Keratinocyte (primary cell): ENCODE measurements at regions not wholly inside any gene's neighbourhood (a gene's known extent, or its start where the extent isn't known, plus 50 kb on each side); places are given as distances from the start of the nearest gene placed in this dataset.

Experiments used
- DNase-seq: peaks from one replicate; pipeline ENCODE4 v3.0.0-alpha.2; 2011; ENCODE audit warnings: low read depth, missing footprints, low spot score
- FAIRE-seq: peaks from 2 replicates; lab custom pipeline; 2011; peaks lifted over from hg19 to GRCh38; lab: Jason Lieb, UNC
- H2AFZ ChIP-seq: 2 replicates; pipeline ENCODE4 v1.6.0; 2012; ENCODE audit warnings: low read length, control low read depth, inconsistent platforms; ENCODE audit not compliant: control insufficient read depth
- H3K27ac ChIP-seq: 2 replicates; pipeline ENCODE4 v1.5.1; 2011; ENCODE audit warnings: low read length; ENCODE audit not compliant: control insufficient read depth, insufficient read depth
- H3K27me3 ChIP-seq: 3 replicates; pipeline ENCODE4 v1.6.0; 2011; ENCODE audit warnings: low read length; ENCODE audit not compliant: control insufficient read depth, insufficient read depth; ENCODE audit errors: extremely low read depth
- H3K36me3 ChIP-seq, 2 experiments: 2 replicates in 1 of 2; 3 replicates in 1 of 2; pipeline ENCODE4 v1.5.1; 2011; ENCODE audit warnings: low read length in 2 of 2, mild to moderate bottlenecking in 1 of 2; ENCODE audit not compliant: control insufficient read depth in 2 of 2, insufficient read depth in 2 of 2; ENCODE audit errors: extremely low read depth in 1 of 2
- H3K4me1 ChIP-seq: 3 replicates; pipeline ENCODE4 v1.5.1; 2011; ENCODE audit warnings: low read length; ENCODE audit not compliant: control insufficient read depth, insufficient read depth; ENCODE audit errors: extremely low read depth
- H3K4me2 ChIP-seq: 3 replicates; pipeline ENCODE4 v1.6.0; 2011; ENCODE audit warnings: low read depth, low read length; ENCODE audit not compliant: control insufficient read depth, insufficient read depth; ENCODE audit errors: extremely low read depth
- H3K4me3 ChIP-seq, 3 experiments: fragments of 200-600 bp in 1 of 3; sonication (generic) in 1 of 3; 2 replicates in 2 of 3; 3 replicates in 1 of 3; pipeline ENCODE4 v1.5.1; 2011 to 2016; ENCODE audit warnings: low read length in 3 of 3, mild to moderate bottlenecking in 3 of 3, control low read depth in 2 of 3, inconsistent platforms in 1 of 3, low read depth in 1 of 3, mixed read lengths in 1 of 3, mixed run types in 1 of 3, moderate library complexity in 1 of 3; ENCODE audit not compliant: control insufficient read depth in 2 of 3, insufficient read depth in 2 of 3; ENCODE audit errors: extremely low read depth in 1 of 3
- H3K79me2 ChIP-seq: 2 replicates; pipeline ENCODE4 v1.6.0; 2012; ENCODE audit warnings: low read length; ENCODE audit not compliant: control insufficient read depth, insufficient read depth
- H3K9ac ChIP-seq: 3 replicates; pipeline ENCODE4 v1.6.0; 2011; ENCODE audit warnings: low read length; ENCODE audit not compliant: control insufficient read depth, insufficient read depth; ENCODE audit errors: extremely low read depth
- H3K9me1 ChIP-seq: 3 replicates; pipeline ENCODE4 v1.6.0; 2011; ENCODE audit warnings: low read length; ENCODE audit not compliant: control insufficient read depth, insufficient read depth; ENCODE audit errors: extremely low read depth
- H3K9me3 ChIP-seq: 2 replicates; pipeline ENCODE4 v1.5.1; 2012; ENCODE audit warnings: low read depth, low read length; ENCODE audit not compliant: control insufficient read depth
- H4K20me1 ChIP-seq: 3 replicates; pipeline ENCODE4 v1.6.0; 2011; ENCODE audit warnings: low read length; ENCODE audit not compliant: control insufficient read depth, insufficient read depth; ENCODE audit errors: extremely low read depth
- CTCF ChIP-seq, 3 experiments: IDR thresholded peaks in 1 of 3; conservative IDR thresholded peaks in 1 of 3; optimal IDR thresholded peaks in 1 of 3; 2 replicates in 2 of 3; 3 replicates in 1 of 3; pipeline versions ENCODE3 to v1.5.1; 2011; ENCODE audit warnings: low read length in 3 of 3, mild to moderate bottlenecking in 3 of 3, moderate library complexity in 2 of 3, control low read depth in 1 of 3, inconsistent platforms in 1 of 3; ENCODE audit not compliant: insufficient read depth in 2 of 3; ENCODE audit errors: extremely low read depth in 1 of 3
- EZH2 ChIP-seq: IDR thresholded peaks from one replicate; pipeline ENCODE4 v1.6.1; 2012; ENCODE audit warnings: inconsistent platforms, mild to moderate bottlenecking, low read length, moderate library complexity
- dilution Hi-C: fragments of 300-500 bp; cut with MboI; formaldehyde crosslinking; loops from one replicate; pipeline ENCODE4 v1.7.0; 2020; ENCODE audit warnings: low sequenced_read_pairs; ENCODE audit not compliant: extremely low pct_ligation_motif_present

DNA sequence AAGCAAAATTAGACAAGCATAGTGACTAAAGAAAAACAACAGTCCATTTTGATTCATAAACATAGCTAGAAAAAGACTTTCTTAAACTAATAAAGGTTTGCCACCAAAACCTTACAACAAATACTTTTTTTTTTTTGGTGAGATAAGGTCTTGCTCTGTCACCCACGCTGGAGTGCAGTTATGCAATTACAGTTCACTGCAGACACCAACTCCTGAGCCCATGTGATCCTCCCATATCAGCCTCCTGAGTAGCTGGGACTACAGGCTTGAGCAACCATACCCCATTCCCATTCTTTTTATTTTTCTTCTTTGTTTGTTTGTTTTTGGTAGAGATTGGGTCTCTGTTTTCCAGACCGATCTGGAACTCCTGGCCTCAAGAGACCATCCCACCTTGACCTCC lies 247.2 kb upstream of the ADGRL3 start:
- H4K20me1 ChIP-seq, result no peaks in the 10 kb centered on the region
- FAIRE-seq, result no peak
- dilution Hi-C loops, result no loop called here

DNA sequence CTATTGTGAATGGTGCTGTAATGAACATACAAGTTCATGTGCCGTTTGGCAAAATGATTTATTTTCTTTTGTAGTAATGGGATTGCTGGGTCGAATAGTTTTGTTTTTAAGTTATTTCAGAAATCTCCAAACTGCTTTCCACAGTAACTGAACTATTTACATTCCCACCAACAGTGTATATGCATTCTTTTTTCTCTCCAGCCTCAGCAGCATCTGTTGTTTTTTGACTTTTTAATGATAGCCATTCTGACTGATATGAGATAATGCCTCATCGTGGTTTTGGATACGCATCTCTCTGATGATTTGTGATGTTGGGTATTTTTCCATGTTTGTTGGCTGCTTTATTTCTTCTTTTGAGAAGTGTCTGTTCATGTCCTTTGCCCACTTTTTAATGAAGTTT lies 246.3 kb upstream of the ADGRL3 start:
- FAIRE-seq, result no peak
- no peak overlapping the region for H3K4me3 ChIP-seq
- H2AFZ ChIP-seq, result no peak overlapping the region
- H3K79me2 ChIP-seq, result no peaks in the 10 kb centered on the region
- no peak for DNase-seq
- H3K9me3 ChIP-seq, result no peaks in the 10 kb centered on the region
- no peaks in the 10 kb centered on the region for H3K27me3 ChIP-seq
- no peaks in the 10 kb centered on the region for H3K4me1 ChIP-seq
- H3K9me1 ChIP-seq, result no peaks in the 10 kb centered on the region
- H3K27ac ChIP-seq, result no peak overlapping the region
- H4K20me1 ChIP-seq, result no peaks in the 10 kb centered on the region
- dilution Hi-C loops, result no loop called here
- H3K4me2 ChIP-seq, result no peak overlapping the region
- TF ChIP-seq CTCF (optimal IDR thresholded peaks at IDR 0.05 in 1 of 3, IDR thresholded peaks at IDR 0.05 in 1 of 3, conservative IDR thresholded peaks at IDR 0.05 in 1 of 3; ENCODE audit: extremely low read depth in 1 of 3, insufficient read depth in 2 of 3, low read length in 3 of 3) (no peak), EZH2 (no peak)
- no peak overlapping the region for H3K9ac ChIP-seq
- H3K36me3 ChIP-seq, result no peaks in the 10 kb centered on the region

More for the DNA sequence above, 247.2 kb upstream of the ADGRL3 start:
- DNase-seq, result no peak
- Histone ChIP-seq H3K27ac (no peak overlapping the region), H3K4me3 (no peak overlapping the region), H3K4me1 (no peaks in the 10 kb centered on the region), H3K27me3 (no peaks in the 10 kb centered on the region), H3K36me3 (no peaks in the 10 kb centered on the region), H3K79me2 (no peaks in the 10 kb centered on the region), H3K9me3 (no peaks in the 10 kb centered on the region), H3K9me1 (no peaks in the 10 kb centered on the region), H2AFZ (no peak overlapping the region), H3K4me2 (no peak overlapping the region), H3K9ac (no peak overlapping the region)
- no peak for TF ChIP-seq EZH2

DNA sequence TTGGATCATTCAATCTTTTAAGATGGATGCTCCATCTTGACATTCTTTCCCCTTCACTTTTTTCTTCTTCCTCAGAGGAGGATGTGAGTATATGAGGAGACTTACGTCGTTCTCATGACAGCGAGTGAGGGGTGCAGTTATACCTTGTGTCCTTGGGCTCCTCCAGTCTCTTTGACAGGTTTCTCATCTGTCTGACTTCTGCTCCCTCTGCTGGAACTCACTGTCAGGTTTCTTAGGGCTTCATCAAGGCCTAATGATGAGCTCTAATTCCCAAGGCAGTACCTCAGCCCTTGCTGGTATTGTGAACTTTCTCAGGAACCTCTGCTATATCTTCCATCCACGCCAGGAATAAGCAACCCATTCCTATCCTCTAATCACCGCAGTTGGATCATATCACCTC lies 237.8 kb upstream of the ADGRL3 start:
- no peaks in the 10 kb centered on the region for H3K27me3 ChIP-seq
- no peaks in the 10 kb centered on the region for H4K20me1 ChIP-seq
- H3K9ac ChIP-seq, result no peak overlapping the region
- no peaks in the 10 kb centered on the region for H3K9me3 ChIP-seq
- FAIRE-seq (no peak), DNase-seq (no peak)
- no peak overlapping the region for H3K4me3 ChIP-seq
- no peak overlapping the region for H3K27ac ChIP-seq
- dilution Hi-C loops, result no loop called here
- no peak overlapping the region for H2AFZ ChIP-seq
- no peak overlapping the region for H3K4me2 ChIP-seq
- no peaks in the 10 kb centered on the region for H3K4me1 ChIP-seq
- no peaks in the 10 kb centered on the region for H3K36me3 ChIP-seq
- TF ChIP-seq EZH2, result no peak
- TF ChIP-seq CTCF (optimal IDR thresholded peaks at IDR 0.05 in 1 of 3, IDR thresholded peaks at IDR 0.05 in 1 of 3, conservative IDR thresholded peaks at IDR 0.05 in 1 of 3; ENCODE audit: extremely low read depth in 1 of 3, insufficient read depth in 2 of 3, low read length in 3 of 3), result peak in 1 of 3 experiments; percentile 27
- H3K9me1 ChIP-seq, result no peaks in the 10 kb centered on the region
- H3K79me2 ChIP-seq, result no peaks in the 10 kb centered on the region
